ENCODE measurements at regions not wholly inside any gene's neighbourhood (a gene's known extent, or its start where the extent isn't known, plus 50 kb on each side); places are given as distances from the start of the nearest gene placed in this dataset.
"Not testable (repeated sequence)": the region's sequence is repeated elsewhere in the genome, so short reads cannot be mapped to it uniquely, and the experiment has no call there.

DNA sequence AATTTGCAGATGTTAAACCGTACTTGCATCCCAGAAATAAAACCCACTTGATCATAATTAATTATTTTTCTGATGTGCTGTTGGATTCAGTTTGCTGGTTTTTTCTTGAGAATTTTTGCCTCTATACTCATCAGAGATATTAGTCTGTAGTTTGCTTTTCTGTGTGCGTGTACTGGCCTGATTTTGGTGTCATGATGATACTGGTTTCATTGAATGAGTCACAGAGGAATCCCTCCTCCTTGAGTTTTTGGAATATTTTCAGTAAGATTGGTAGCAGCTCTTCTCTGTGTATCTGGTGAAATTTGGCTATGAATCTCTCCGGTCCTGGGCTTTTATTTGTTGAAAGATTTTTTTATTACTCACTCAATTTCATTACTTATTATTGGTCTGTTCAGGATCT lies 100.4 kb upstream of the PMCH start:
- no peak overlapping the region for H3K4me3 ChIP-seq (ENCODE audit: low read depth, low read length)
- TF ChIP-seq, protein P1, sequence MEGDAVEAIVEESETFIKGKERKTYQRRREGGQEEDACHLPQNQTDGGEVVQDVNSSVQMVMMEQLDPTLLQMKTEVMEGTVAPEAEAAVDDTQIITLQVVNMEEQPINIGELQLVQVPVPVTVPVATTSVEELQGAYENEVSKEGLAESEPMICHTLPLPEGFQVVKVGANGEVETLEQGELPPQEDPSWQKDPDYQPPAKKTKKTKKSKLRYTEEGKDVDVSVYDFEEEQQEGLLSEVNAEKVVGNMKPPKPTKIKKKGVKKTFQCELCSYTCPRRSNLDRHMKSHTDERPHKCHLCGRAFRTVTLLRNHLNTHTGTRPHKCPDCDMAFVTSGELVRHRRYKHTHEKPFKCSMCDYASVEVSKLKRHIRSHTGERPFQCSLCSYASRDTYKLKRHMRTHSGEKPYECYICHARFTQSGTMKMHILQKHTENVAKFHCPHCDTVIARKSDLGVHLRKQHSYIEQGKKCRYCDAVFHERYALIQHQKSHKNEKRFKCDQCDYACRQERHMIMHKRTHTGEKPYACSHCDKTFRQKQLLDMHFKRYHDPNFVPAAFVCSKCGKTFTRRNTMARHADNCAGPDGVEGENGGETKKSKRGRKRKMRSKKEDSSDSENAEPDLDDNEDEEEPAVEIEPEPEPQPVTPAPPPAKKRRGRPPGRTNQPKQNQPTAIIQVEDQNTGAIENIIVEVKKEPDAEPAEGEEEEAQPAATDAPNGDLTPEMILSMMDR (conservative IDR thresholded peaks at IDR 0.05; ENCODE audit: low read depth, low read length): no peak
- DNase-seq (ENCODE audit: low read depth): no peak

GRCh38 chr12:102297412-102297811 lies 99.8 kb upstream of the PMCH start:
- DNase-seq (ENCODE audit: low read depth): no peak
- TF ChIP-seq, protein P1 (conservative IDR thresholded peaks at IDR 0.05; ENCODE audit: low read depth, low read length): no peak
- H3K4me3 ChIP-seq (ENCODE audit: low read depth, low read length): no peak overlapping the region

DNA sequence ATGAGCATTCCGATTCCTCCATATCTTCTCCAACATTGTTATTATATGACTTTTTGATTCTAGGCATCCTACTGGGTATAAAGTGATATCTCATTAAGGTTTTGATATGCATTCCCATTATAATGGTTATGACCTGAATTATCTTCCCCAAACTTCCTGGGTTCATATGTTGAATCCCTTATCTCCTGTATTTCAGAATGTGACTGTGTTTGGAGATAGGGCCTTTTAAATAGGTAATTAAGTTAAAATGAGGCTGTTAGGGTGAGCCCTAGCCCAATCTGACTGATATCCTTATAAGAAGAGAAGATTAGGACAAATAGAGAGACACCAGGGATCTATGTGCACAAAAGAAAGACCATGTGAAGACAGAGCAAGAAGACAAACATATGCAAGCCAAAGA lies 96.9 kb upstream of the PMCH start:
- TF ChIP-seq, protein P1 (conservative IDR thresholded peaks at IDR 0.05; ENCODE audit: low read depth, low read length): no peak
- no peak overlapping the region for H3K4me3 ChIP-seq (ENCODE audit: low read depth, low read length)
- DNase-seq (ENCODE audit: low read depth): no peak

- not testable (repeated sequence) for H3K4me3 ChIP-seq (ENCODE audit: low read depth, low read length)
These were observed 94.1 kb upstream of the PMCH start for GRCh38 chr12:102291498-102292440.

DNA sequence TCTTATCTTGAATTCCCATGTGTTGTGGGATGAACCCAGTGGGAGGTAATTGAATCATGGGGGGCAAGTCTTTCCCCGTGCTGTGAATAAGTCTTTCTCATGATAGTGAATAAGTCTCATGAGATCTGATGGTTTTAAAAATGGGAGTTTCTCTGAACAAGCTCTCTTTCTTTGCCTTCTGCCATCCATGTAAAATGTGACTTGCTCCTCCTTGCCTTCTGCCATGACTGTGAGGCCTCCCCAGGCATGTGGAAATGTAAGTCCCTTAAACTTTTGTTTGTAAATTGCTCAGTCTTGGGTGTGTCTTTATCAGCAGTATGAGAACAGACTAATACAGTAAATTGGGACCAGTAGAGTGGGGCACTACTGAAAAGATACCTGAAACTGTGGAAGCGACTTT lies 92.1 kb upstream of the PMCH start:
- H3K4me3 ChIP-seq (ENCODE audit: low read depth, low read length); DNase-seq (ENCODE audit: low read depth): not testable (repeated sequence)

More at GRCh38 chr12:102291498-102292440, 94.1 kb upstream of the PMCH start:
- DNase-seq (ENCODE audit: low read depth): not testable (repeated sequence)

DNA sequence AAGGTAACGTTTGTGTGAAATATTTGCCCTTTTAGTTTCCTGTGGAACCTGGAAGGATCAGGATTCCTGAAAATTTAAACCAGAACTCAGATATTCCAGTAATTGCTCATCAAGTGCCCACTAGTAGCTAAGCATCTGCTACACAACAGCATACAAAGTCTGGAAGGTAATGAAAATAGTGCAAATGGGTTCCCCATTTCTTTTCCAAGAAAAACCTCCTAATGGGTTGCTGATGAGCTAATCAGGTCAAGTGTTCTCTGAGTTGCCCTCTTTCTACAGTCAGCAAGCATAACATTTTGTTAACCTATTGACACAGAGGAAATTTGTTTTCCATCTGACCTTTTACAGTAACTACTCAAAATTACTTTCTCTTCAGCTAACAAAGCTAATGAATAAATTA lies 83.6 kb upstream of the PMCH start:
- TF ChIP-seq, protein P1 (conservative IDR thresholded peaks at IDR 0.05; ENCODE audit: low read depth, low read length): no peak
- DNase-seq (ENCODE audit: low read depth): no peak
- H3K4me3 ChIP-seq (ENCODE audit: low read depth, low read length): no peak overlapping the region

GRCh38 chr12:102255687-102256086 lies 58.1 kb upstream of the PMCH start:
- not testable (repeated sequence) for H3K4me3 ChIP-seq (ENCODE audit: low read depth, low read length); DNase-seq (ENCODE audit: low read depth)

GRCh38 chr12:102251005-102251404 lies 53.4 kb upstream of the PMCH start:
- not testable (repeated sequence) for H3K4me3 ChIP-seq (ENCODE audit: low read depth, low read length); DNase-seq (ENCODE audit: low read depth)

GRCh38 chr12:102249079-102249841 lies 51.6 kb upstream of the PMCH start:
- TF ChIP-seq, protein P1 (conservative IDR thresholded peaks at IDR 0.05; ENCODE audit: low read depth, low read length): no peak
- no peak for DNase-seq (ENCODE audit: low read depth)
- H3K4me3 ChIP-seq (ENCODE audit: low read depth, low read length): no peak overlapping the region
